GM12878 (cell line): ENCODE measurements at regions not wholly inside any gene's neighbourhood (a gene's known extent, or its start where the extent isn't known, plus 50 kb on each side); places are given as distances from the start of the nearest gene placed in this dataset.

Source experiments
- ATAC-seq: fragments of 200-7000 bp; cut with Tn5 transposase; 3 replicates; pipeline ENCODE4 v1.9.1; 2020; ENCODE audit warnings: mild to moderate bottlenecking, moderate library complexity
- BruUV-seq: library from RNA; stranded (reverse); fragments of 400-500 nt; replicated peaks from 2 replicates; lab custom pipeline; 2021; lab: Mats Ljungman, UMichigan
- CTCF ChIA-PET: fragments of 300-600 bp; sonication (Branson Sonifier 250); formaldehyde crosslinking; extraction: SDS; loops from one replicate; lab custom pipeline; 2021; ENCODE audit warnings: inconsistent platforms; lab: Yijun Ruan, JAX
- POLR2A ChIA-PET: fragments of 350-600 bp; formaldehyde crosslinking; extraction: SDS; loops from one replicate; lab custom pipeline; 2021; ENCODE audit warnings: inconsistent platforms; lab: Charles Lee
- RAD21 ChIA-PET: fragments of 300-600 bp; sonication (Branson Sonifier 250); formaldehyde crosslinking; loops from one replicate; lab custom pipeline; 2023; ENCODE audit warnings: antibody characterized with exemption; ENCODE audit not compliant: unreplicated experiment; lab: Charles Lee
- SMC1A ChIA-PET: fragments of 300-600 bp; sonication (Branson Sonifier 250); formaldehyde crosslinking; loops from one replicate; lab custom pipeline; 2023; ENCODE audit not compliant: unreplicated experiment, uncharacterized antibody; lab: Charles Lee
- DNase-seq: peaks from one replicate; pipeline ENCODE4 v3.0.0-alpha.2; 2011; ENCODE audit warnings: low read depth, low spot score
- FAIRE-seq: peaks from 3 replicates; lab custom pipeline; 2011; peaks lifted over from hg19 to GRCh38; lab: Jason Lieb, UNC
- H2AFZ ChIP-seq: 2 replicates; pipeline ENCODE4 v1.6.0; 2011; ENCODE audit warnings: low read depth, low read length, control low read depth; ENCODE audit not compliant: control insufficient read depth
- H3K27ac ChIP-seq: 2 replicates; pipeline ENCODE4 v1.5.1; 2011; ENCODE audit warnings: control low read depth; ENCODE audit not compliant: control insufficient read depth, insufficient read depth
- H3K27me3 ChIP-seq, 2 experiments: replicated peaks in 1 of 2; 2 replicates each; pipeline versions ENCODE4 v1.6.0 to v1.6.1; 2011; ENCODE audit warnings: low read length in 1 of 2; ENCODE audit not compliant: control insufficient read depth in 2 of 2, insufficient read depth in 2 of 2
- H3K36me3 ChIP-seq, 2 experiments: 2 replicates each; pipeline ENCODE4 v1.5.1; 2011; ENCODE audit warnings: low read length in 1 of 2; ENCODE audit not compliant: control insufficient read depth in 2 of 2, insufficient read depth in 2 of 2
- H3K4me1 ChIP-seq: 2 replicates; pipeline ENCODE4 v1.6.1; 2011; ENCODE audit warnings: mild to moderate bottlenecking, low read length, moderate library complexity, mixed read lengths; ENCODE audit not compliant: control insufficient read depth, insufficient read depth
- H3K4me2 ChIP-seq: 2 replicates; pipeline ENCODE4 v1.6.0; 2011; ENCODE audit warnings: control low read depth; ENCODE audit not compliant: control insufficient read depth, insufficient read depth
- H3K4me3 ChIP-seq: fragments of 200-600 bp; sonication (generic); 2 replicates; pipeline ENCODE4 v1.5.1; 2016
- H3K79me2 ChIP-seq: 2 replicates; pipeline ENCODE4 v1.6.0; 2011; ENCODE audit warnings: low read length; ENCODE audit not compliant: control insufficient read depth, insufficient read depth
- H3K9ac ChIP-seq: 2 replicates; pipeline ENCODE4 v1.8.0; 2011; ENCODE audit warnings: low read length, control low read depth, mixed read lengths; ENCODE audit not compliant: control insufficient read depth, insufficient read depth
- H3K9me3 ChIP-seq: replicated peaks from 3 replicates; pipeline ENCODE4 v1.5.1; 2011; ENCODE audit warnings: mild to moderate bottlenecking, low read length; ENCODE audit not compliant: control insufficient read depth, insufficient read depth
- H4K20me1 ChIP-seq: 2 replicates; pipeline ENCODE4 v1.6.0; 2011; ENCODE audit not compliant: control insufficient read depth, insufficient read depth
- BACH1 ChIP-seq: fragments of 450-650 bp; IDR thresholded peaks from 2 replicates; pipeline ENCODE4 v1.6.1; 2017; ENCODE audit warnings: mild to moderate bottlenecking, borderline replicate concordance
- BCL11A ChIP-seq: IDR thresholded peaks from 2 replicates; pipeline ENCODE4 v1.6.1; 2011; ENCODE audit warnings: low read depth, low read length
- CHD2 ChIP-seq: IDR thresholded peaks from 2 replicates; pipeline ENCODE4 v1.6.1; 2011; ENCODE audit warnings: low read depth, low read length, improper control_type of control experiment, borderline replicate concordance
- GABPA ChIP-seq: IDR thresholded peaks from 2 replicates; pipeline ENCODE4 v1.6.1; 2014; ENCODE audit warnings: antibody characterized with exemption, low read depth, mild to moderate bottlenecking, inconsistent platforms
- GATAD2B ChIP-seq: fragments of 450-650 bp; conservative IDR thresholded peaks from 2 replicates; pipeline ENCODE4 v1.6.1; 2017; ENCODE audit warnings: low read depth, mild to moderate bottlenecking, moderate library complexity
- HDGF ChIP-seq: fragments of 450-650 bp; IDR thresholded peaks from 2 replicates; pipeline ENCODE4 v1.6.1; 2016; ENCODE audit warnings: antibody characterized with exemption
- NR2C1 ChIP-seq: fragments of 450-650 bp; IDR thresholded peaks from 2 replicates; pipeline ENCODE4 v1.6.1; 2017; ENCODE audit warnings: antibody characterized with exemption, mild to moderate bottlenecking, moderate library complexity
- NR2C2 ChIP-seq: IDR thresholded peaks from 2 replicates; pipeline ENCODE4 v1.6.1; 2011; ENCODE audit warnings: borderline replicate concordance, low read depth; ENCODE audit not compliant: control insufficient read depth, insufficient read length
- RAD51 ChIP-seq: fragments of 450-650 bp; IDR thresholded peaks from 2 replicates; pipeline ENCODE4 v1.6.1; 2016; ENCODE audit warnings: moderate library complexity, mild to moderate bottlenecking, inconsistent platforms
- SKIL ChIP-seq: fragments of 450-650 bp; IDR thresholded peaks from 2 replicates; pipeline ENCODE4 v1.6.1; 2017; ENCODE audit warnings: mild to moderate bottlenecking, low read depth, inconsistent platforms; ENCODE audit not compliant: poor library complexity, severe bottlenecking
- SPI1 ChIP-seq: IDR thresholded peaks from 2 replicates; pipeline ENCODE4 v1.6.1; 2011; ENCODE audit warnings: low read depth, mild to moderate bottlenecking, low read length, moderate library complexity, borderline replicate concordance; ENCODE audit not compliant: insufficient read depth
- USF2 ChIP-seq: IDR thresholded peaks from 2 replicates; pipeline ENCODE4 v1.6.1; 2011; ENCODE audit warnings: low read depth, low read length, improper control_type of control experiment, borderline replicate concordance
- ZNF274 ChIP-seq: IDR thresholded peaks from one replicate; pipeline ENCODE4 v1.8.0; 2011; ENCODE audit not compliant: insufficient read length, insufficient read depth
- in situ Hi-C: fragments of 300-500 bp; cut with MboI; formaldehyde crosslinking; loops from 9 replicates; pipeline ENCODE4 v1.14.3; 2018; ENCODE audit warnings: mixed read lengths
- intact Hi-C: fragments of 100-400 bp; cut with micrococcal nuclease; formaldehyde crosslinking; loops from one replicate; pipeline ENCODE4 v1.14.2; 2022; ENCODE audit not compliant: unreplicated experiment

- no peaks in the 10 kb centered on the region for H3K4me1 ChIP-seq
- no peak overlapping the region for H3K4me2 ChIP-seq
- SMC1A ChIA-PET: interaction anchor here (0.7 kb wide), 1 partner anchor 26 kb away, joined by 3 read pairs; no protein-coding TSS in a partner anchor
- DNase-seq: no peak
- no peaks in the 10 kb centered on the region for H3K79me2 ChIP-seq
- no peaks in the 10 kb centered on the region for H3K36me3 ChIP-seq
- intact Hi-C loops: no loop called here
- no peak overlapping the region for H3K27ac ChIP-seq
- H3K9me3 ChIP-seq: no peaks in the 10 kb centered on the region; the same call in 2 of the 3 replicates
- CTCF ChIA-PET: interaction anchor here (0.7 kb wide), 1 partner anchor 473 kb away, joined by 3 read pairs; no protein-coding TSS in a partner anchor
- no peak for ATAC-seq
- POLR2A ChIA-PET: no interaction called here
- BruUV-seq: no TSS peak
- no peak overlapping the region for H3K9ac ChIP-seq
- no peaks in the 10 kb centered on the region for H4K20me1 ChIP-seq
- no peaks in the 10 kb centered on the region for H3K27me3 ChIP-seq
- in situ Hi-C loops: no loop called here
- H2AFZ ChIP-seq: no peak overlapping the region
- TF ChIP-seq GABPA (no peak), RAD51 (no peak), USF2 (no peak), SPI1 (no peak), GATAD2B (no peak), NR2C1 (no peak), BACH1 (no peak), BCL11A (no peak), NR2C2 (no peak), ZNF274 (no peak), CHD2 (no peak), HDGF (no peak), SKIL (no peak)
- no peak for FAIRE-seq
- H3K4me3 ChIP-seq: no peak overlapping the region
- RAD21 ChIA-PET: no interaction called here
Measured at GRCh38 chr5:124370601-124371000, 375.8 kb downstream of the ZNF608 start.
